Common myeloid progenitor, CD34-positive (primary cell): ENCODE measurements at regions not wholly inside any gene's neighbourhood (a gene's known extent, or its start where the extent isn't known, plus 50 kb on each side); places are given as distances from the start of the nearest gene placed in this dataset.
"Not testable (repeated sequence)": the region's sequence is repeated elsewhere in the genome, so short reads cannot be mapped to it uniquely, and the experiment has no call there.

ENCODE experiments used
- CTCF ChIA-PET: fragments of 350-600 bp; sonication (Branson Sonifier 250); formaldehyde crosslinking; loops from one replicate; lab custom pipeline; 2021; ENCODE audit warnings: antibody characterized with exemption; lab: Charles Lee
- POLR2A ChIA-PET: fragments of 350-600 bp; sonication (Branson Sonifier 250); formaldehyde crosslinking; loops from one replicate; lab custom pipeline; 2021; ENCODE audit warnings: antibody characterized with exemption; lab: Charles Lee
- DNase-seq, 3 donors: peaks; one replicate each; pipeline versions ENCODE4 v3.0.0 to v3.0.0-alpha.2; 2013
- H3K27ac ChIP-seq, 2 experiments: 1 replicate in 1 of 2; 2 replicates in 1 of 2; pipeline ENCODE4 v1.7.0; 2013; ENCODE audit warnings: inconsistent platforms in 2 of 2, low read length in 2 of 2, mild to moderate bottlenecking in 2 of 2, low read depth in 1 of 2, moderate library complexity in 1 of 2; ENCODE audit not compliant: severe bottlenecking in 2 of 2, insufficient read depth in 1 of 2, poor library complexity in 1 of 2
- H3K27me3 ChIP-seq, 5 experiments: replicated peaks in 2 of 5; 1 replicate in 3 of 5; 2 replicates in 2 of 5; pipeline versions ENCODE4 v1.6.1 to v1.7.0; 2013; ENCODE audit warnings: low read length in 4 of 5, mild to moderate bottlenecking in 2 of 5, moderate library complexity in 2 of 5, inconsistent platforms in 1 of 5; ENCODE audit not compliant: insufficient read depth in 5 of 5, control insufficient read depth in 4 of 5
- H3K36me3 ChIP-seq, 4 experiments: 1 replicate in 2 of 4; 2 replicates in 2 of 4; pipeline versions ENCODE4 v1.6.1 to v1.7.0; 2013; ENCODE audit warnings: low read length in 3 of 4, control low read depth in 1 of 4, mild to moderate bottlenecking in 1 of 4; ENCODE audit not compliant: control insufficient read depth in 4 of 4, insufficient read depth in 4 of 4
- H3K4me1 ChIP-seq, 4 experiments: 1 replicate in 3 of 4; 2 replicates in 1 of 4; pipeline versions ENCODE4 v1.6.1 to v1.7.1; 2013; ENCODE audit warnings: low read length in 3 of 4, mild to moderate bottlenecking in 3 of 4, control low read depth in 1 of 4, inconsistent platforms in 1 of 4, moderate library complexity in 1 of 4; ENCODE audit not compliant: control insufficient read depth in 4 of 4, insufficient read depth in 4 of 4; ENCODE audit errors: control extremely low read depth in 1 of 4
- H3K4me3 ChIP-seq, 7 experiments: 1 replicate in 4 of 7; 2 replicates in 3 of 7; pipeline versions ENCODE4 v1.5.1 to v1.7.0; 2013; ENCODE audit warnings: mild to moderate bottlenecking in 7 of 7, low read length in 6 of 7, moderate library complexity in 6 of 7, inconsistent platforms in 2 of 7, low read depth in 2 of 7, control low read depth in 1 of 7; ENCODE audit not compliant: insufficient read depth in 4 of 7, control insufficient read depth in 1 of 7; ENCODE audit errors: extremely low read depth in 1 of 7
- H3K9me3 ChIP-seq, 5 experiments: 1 replicate in 4 of 5; 2 replicates in 1 of 5; pipeline versions ENCODE4 v1.6.1 to v1.7.1; 2013; ENCODE audit warnings: low read length in 4 of 5, mild to moderate bottlenecking in 2 of 5, inconsistent platforms in 1 of 5, low read depth in 1 of 5, moderate library complexity in 1 of 5; ENCODE audit not compliant: control insufficient read depth in 4 of 5, insufficient read depth in 2 of 5; ENCODE audit errors: control extremely low read depth in 1 of 5
- WGBS: methylation state at CpG from one replicate; pipeline ENCODE4 v1.1.5; 2013; ENCODE audit not compliant: insufficient coverage; 5-methylcytosine and 5-hydroxymethylcytosine counted together

GRCh38 chr13:37475966-37476365 lies 122.6 kb downstream of the POSTN start:
- Histone ChIP-seq H3K4me1 (no peaks in the 10 kb centered on the region), H3K27ac (no peak overlapping the region), H3K36me3 (no peaks in the 10 kb centered on the region), H3K9me3 (no peaks in the 10 kb centered on the region), H3K4me3 (no peak overlapping the region), H3K27me3 (no peaks in the 10 kb centered on the region)
- ChIA-PET POLR2A (no interaction called here), CTCF (no interaction called here)
- no peak for DNase-seq
- whole genome bisulfite sequencing = no CpG with 5 or more reads among the region's 1 CpG

GRCh38 chr13:37475151-37475550 lies 123.4 kb downstream of the POSTN start:
- H3K27me3 ChIP-seq = no peaks in the 10 kb centered on the region
- CTCF ChIA-PET = no interaction called here
- no peak overlapping the region for H3K27ac ChIP-seq
- no peaks in the 10 kb centered on the region for H3K36me3 ChIP-seq
- POLR2A ChIA-PET = no interaction called here
- 80% methylated on average over 1 of the region's 2 CpGs for WGBS
- no peak overlapping the region for H3K4me3 ChIP-seq
- no peak for DNase-seq
- peaks cover 0 to 2% (median 0%) of the 10 kb centered on the region in 5 experiments for H3K9me3 ChIP-seq
- no peaks in the 10 kb centered on the region for H3K4me1 ChIP-seq

GRCh38 chr13:37473035-37473434 lies 125.5 kb downstream of the POSTN start:
- no peak for DNase-seq
- no peak overlapping the region for H3K4me3 ChIP-seq
- no peaks in the 10 kb centered on the region for H3K27me3 ChIP-seq

GRCh38 chr13:37472266-37472665 lies 126.3 kb downstream of the POSTN start:
- H3K4me1 ChIP-seq, H3K4me3 ChIP-seq, DNase-seq, H3K27ac ChIP-seq, POLR2A ChIA-PET, H3K36me3 ChIP-seq, CTCF ChIA-PET, H3K27me3 ChIP-seq, H3K9me3 ChIP-seq: not testable (repeated sequence)
- WGBS = 100% methylated on average over 4 of the region's 4 CpGs

More at GRCh38 chr13:37473035-37473434, 125.5 kb downstream of the POSTN start:
- ChIA-PET POLR2A (no interaction called here), CTCF (no interaction called here)
- H3K36me3 ChIP-seq = no peaks in the 10 kb centered on the region
- H3K4me1 ChIP-seq = no peaks in the 10 kb centered on the region
- no peak overlapping the region for H3K27ac ChIP-seq
- peaks cover 0 to 2% (median 0%) of the 10 kb centered on the region in 5 experiments for H3K9me3 ChIP-seq
- 89% methylated on average over 3 of the region's 5 CpGs for WGBS

GRCh38 chr13:37460166-37460565 lies 138.4 kb downstream of the POSTN start:
- DNase-seq = no peak
- H3K36me3 ChIP-seq = no peaks in the 10 kb centered on the region
- CTCF ChIA-PET = no interaction called here

GRCh38 chr13:37457612-37458011 lies 141.0 kb downstream of the POSTN start:
- POLR2A ChIA-PET = no interaction called here
- 89% methylated on average over 3 of the region's 4 CpGs for WGBS
- no peak overlapping the region for H3K4me3 ChIP-seq
- H3K4me1 ChIP-seq = no peaks in the 10 kb centered on the region
- H3K9me3 ChIP-seq = no peaks in the 10 kb centered on the region
- no peaks in the 10 kb centered on the region for H3K36me3 ChIP-seq
- H3K27ac ChIP-seq = no peak overlapping the region
- DNase-seq = no peak
- no peaks in the 10 kb centered on the region for H3K27me3 ChIP-seq
- CTCF ChIA-PET = no interaction called here

More at GRCh38 chr13:37460166-37460565, 138.4 kb downstream of the POSTN start:
- Histone ChIP-seq H3K9me3 (no peaks in the 10 kb centered on the region), H3K4me1 (no peaks in the 10 kb centered on the region), H3K27ac (no peak overlapping the region), H3K27me3 (no peaks in the 10 kb centered on the region), H3K4me3 (no peak overlapping the region)
- POLR2A ChIA-PET = no interaction called here

GRCh38 chr13:37456506-37456905 lies 142.1 kb downstream of the POSTN start:
- H3K36me3 ChIP-seq = no peaks in the 10 kb centered on the region
- no peak overlapping the region for H3K27ac ChIP-seq
- no peaks in the 10 kb centered on the region for H3K9me3 ChIP-seq
- no peaks in the 10 kb centered on the region for H3K4me1 ChIP-seq
- 80% methylated on average over 1 of the region's 4 CpGs for WGBS
- no peak overlapping the region for H3K4me3 ChIP-seq
- H3K27me3 ChIP-seq = no peaks in the 10 kb centered on the region
- DNase-seq = no peak
- CTCF ChIA-PET = no interaction called here
- POLR2A ChIA-PET = no interaction called here
